Fibroblast of skin of scalp (primary cell): ENCODE measurements at regions not wholly inside any gene's neighbourhood (a gene's known extent, or its start where the extent isn't known, plus 50 kb on each side); places are given as distances from the start of the nearest gene placed in this dataset.
A peak's percentile ranks its signal among the peaks of the same experiment; 100 is the strongest.
"Not testable (repeated sequence)": the region's sequence is repeated elsewhere in the genome, so short reads cannot be mapped to it uniquely, and the experiment has no call there.

Experiments
- DNase-seq: peaks from one replicate; pipeline ENCODE4 v3.0.0-alpha.2; 2013

GRCh38 chr11:39462506-39462905 is 1996.9 kb downstream of the LRRC4C start:
- no peak for DNase-seq

GRCh38 chr11:39461066-39461465 is 1998.4 kb downstream of the LRRC4C start:
- no peak for DNase-seq

GRCh38 chr11:39459606-39460005 is 1999.8 kb downstream of the LRRC4C start:
- DNase-seq, result no peak

- DNase-seq, result no peak
Measured at GRCh38 chr11:39458481-39458880, 2001.0 kb downstream of the LRRC4C start.

- no peak for DNase-seq
Measured at GRCh38 chr11:39443424-39444022, 2015.9 kb downstream of the LRRC4C start.

- DNase-seq, result no peak
Measured at GRCh38 chr11:39442177-39442576, 2017.3 kb downstream of the LRRC4C start.

- no peak for DNase-seq
Measured at GRCh38 chr11:39435641-39436040, 2023.8 kb downstream of the LRRC4C start.

- no peak for DNase-seq
Measured at GRCh38 chr11:39434466-39434865, 2025.0 kb downstream of the LRRC4C start.

GRCh38 chr11:39432929-39433328 is 2026.5 kb downstream of the LRRC4C start:
- no peak for DNase-seq

GRCh38 chr11:39425226-39425625 is 2034.2 kb downstream of the LRRC4C start:
- no peak for DNase-seq

GRCh38 chr11:39412117-39412516 is 2047.3 kb downstream of the LRRC4C start:
- no peak for DNase-seq

- no peak for DNase-seq
Measured at GRCh38 chr11:39385911-39386310, 2073.5 kb downstream of the LRRC4C start.

GRCh38 chr11:39374963-39375698 is 2084.3 kb downstream of the LRRC4C start:
- peak; percentile 23 for DNase-seq

- no peak for DNase-seq
Measured at GRCh38 chr11:39367534-39367933, 2091.9 kb downstream of the LRRC4C start.

GRCh38 chr11:39365809-39366436 is 2093.5 kb downstream of the LRRC4C start:
- DNase-seq, result peak; percentile 23

- no peak for DNase-seq
Measured at GRCh38 chr11:39363571-39363970, 2095.9 kb downstream of the LRRC4C start.

- DNase-seq, result no peak
Measured at GRCh38 chr11:39361557-39361956, 2097.9 kb downstream of the LRRC4C start.

GRCh38 chr11:39345834-39346442 is 2113.5 kb downstream of the LRRC4C start:
- DNase-seq, result no peak

GRCh38 chr11:39341461-39341860 is 2118.0 kb downstream of the LRRC4C start:
- DNase-seq, result no peak

- not testable (repeated sequence) for DNase-seq
Measured at GRCh38 chr11:39333006-39333405, 2126.4 kb downstream of the LRRC4C start.

- DNase-seq, result no peak
Measured at GRCh38 chr11:39327302-39327701, 2132.2 kb downstream of the LRRC4C start.

GRCh38 chr11:39311888-39312287 is 2147.6 kb downstream of the LRRC4C start:
- DNase-seq, result not testable (repeated sequence)

- DNase-seq, result no peak
Measured at GRCh38 chr11:39304586-39304985, 2154.9 kb downstream of the LRRC4C start.
